Mesendoderm (in vitro differentiated cells): ENCODE measurements at regions not wholly inside any gene's neighbourhood (a gene's known extent, or its start where the extent isn't known, plus 50 kb on each side); places are given as distances from the start of the nearest gene placed in this dataset.
A peak's percentile ranks its signal among the peaks of the same experiment; 100 is the strongest.
"Not testable (repeated sequence)": the region's sequence is repeated elsewhere in the genome, so short reads cannot be mapped to it uniquely, and the experiment has no call there.

Experiments
- DNase-seq: peaks from one replicate; pipeline ENCODE4 v3.0.0; 2013
- H2AK5ac ChIP-seq: 2 replicates; pipeline ENCODE4 v1.6.1; 2013; ENCODE audit warnings: low read length, inconsistent platforms
- H2BK120ac ChIP-seq: 2 replicates; pipeline ENCODE4 v1.6.1; 2013; ENCODE audit warnings: low read depth, mild to moderate bottlenecking, low read length, moderate library complexity, mixed read lengths
- H2BK15ac ChIP-seq: replicated peaks from 2 replicates; pipeline ENCODE4 v1.6.1; 2013; ENCODE audit warnings: low read depth, mild to moderate bottlenecking, moderate library complexity
- H2BK5ac ChIP-seq: 2 replicates; pipeline ENCODE4 v1.6.1; 2013; ENCODE audit warnings: low read length, inconsistent platforms
- H3K18ac ChIP-seq: 2 replicates; pipeline ENCODE4 v1.6.1; 2013; ENCODE audit warnings: mild to moderate bottlenecking, low read length, mixed read lengths
- H3K23ac ChIP-seq: one replicate; pipeline ENCODE4 v1.6.1; 2013; ENCODE audit warnings: low read length
- H3K27ac ChIP-seq: 2 replicates; pipeline ENCODE4 v1.5.1; 2013; ENCODE audit warnings: low read depth, mild to moderate bottlenecking, inconsistent platforms, low read length, moderate library complexity
- H3K27me3 ChIP-seq: 2 replicates; pipeline ENCODE4 v1.6.1; 2013; ENCODE audit warnings: low read length, control low read depth, mild to moderate bottlenecking, inconsistent platforms; ENCODE audit not compliant: insufficient read depth, poor library complexity
- H3K36me3 ChIP-seq: 2 replicates; pipeline ENCODE4 v1.6.1; 2013; ENCODE audit warnings: low read length, inconsistent platforms; ENCODE audit not compliant: control insufficient read depth, insufficient read depth
- H3K4ac ChIP-seq: one replicate; pipeline ENCODE4 v1.6.1; 2013; ENCODE audit warnings: low read depth, mild to moderate bottlenecking, low read length, moderate library complexity
- H3K4me1 ChIP-seq: 2 replicates; pipeline ENCODE4 v1.6.1; 2013; ENCODE audit warnings: low read depth, low read length, inconsistent platforms; ENCODE audit not compliant: control insufficient read depth
- H3K4me2 ChIP-seq: 2 replicates; pipeline ENCODE4 v1.6.1; 2013; ENCODE audit warnings: low read length
- H3K4me3 ChIP-seq: 2 replicates; pipeline ENCODE4 v1.5.1; 2013; ENCODE audit warnings: mild to moderate bottlenecking, low read length
- H3K56ac ChIP-seq: one replicate; pipeline ENCODE4 v1.6.1; 2013; ENCODE audit warnings: low read length
- H3K79me1 ChIP-seq: 2 replicates; pipeline ENCODE4 v1.6.1; 2013; ENCODE audit warnings: low read length, inconsistent platforms
- H3K79me2 ChIP-seq: 2 replicates; pipeline ENCODE4 v1.6.1; 2013; ENCODE audit warnings: mild to moderate bottlenecking, low read length; ENCODE audit not compliant: control insufficient read depth, insufficient read depth
- H3K9ac ChIP-seq: 2 replicates; pipeline ENCODE4 v1.6.1; 2013; ENCODE audit warnings: low read length, inconsistent platforms
- H4K5ac ChIP-seq: one replicate; pipeline ENCODE4 v1.6.1; 2013; ENCODE audit warnings: low read length
- H4K8ac ChIP-seq: one replicate; pipeline ENCODE4 v1.6.1; 2013; ENCODE audit warnings: low read depth, mild to moderate bottlenecking, control low read depth, low read length, moderate library complexity
- WGBS: extraction: QIAGEN DNeasy Blood & Tissue Kit; methylation state at CpG from one replicate; pipeline ENCODE4 v1.1.7; 2013; ENCODE audit warnings: low lambda C conversion rate, missing lambda C conversion rate; ENCODE audit not compliant: insufficient coverage; ENCODE audit errors: extremely low coverage; 5-methylcytosine and 5-hydroxymethylcytosine counted together

DNA sequence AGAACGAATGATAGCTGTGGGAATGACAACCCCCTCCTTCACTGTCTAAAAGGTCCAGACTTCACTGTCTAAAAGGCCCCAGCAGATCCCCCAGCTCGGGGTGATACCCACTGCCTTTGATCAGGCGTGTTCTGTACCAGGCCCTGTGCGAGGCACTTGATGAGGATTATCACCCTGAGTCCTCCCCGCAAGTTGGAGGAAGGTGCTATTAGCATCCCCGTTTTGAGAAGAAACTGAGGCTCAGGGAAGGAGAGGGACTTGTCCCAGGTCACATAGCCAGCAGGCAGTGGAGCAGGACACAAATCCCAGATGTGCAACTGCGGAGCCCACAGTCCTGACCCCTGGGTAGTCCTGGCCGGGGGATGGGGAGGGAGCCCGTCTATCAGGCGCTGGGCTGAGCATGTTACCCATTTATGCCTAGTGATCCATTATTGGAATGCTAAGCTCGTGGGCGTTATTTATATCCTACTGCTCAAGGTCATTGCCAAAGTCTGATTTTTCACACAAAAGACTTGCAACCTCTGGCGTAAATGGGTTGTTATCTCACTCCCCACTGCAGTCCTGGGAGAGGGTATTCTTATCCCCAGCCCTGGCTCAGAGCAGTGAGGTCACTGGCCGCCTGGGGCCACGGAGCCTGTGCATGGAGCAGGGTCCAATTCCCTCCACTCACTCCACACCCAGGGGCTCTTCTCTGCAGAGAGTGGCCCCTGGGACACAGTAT, 722.2 kb downstream of the MATN1 start:
- WGBS, result no CpG with 5 or more reads among the region's 15 CpGs
- peak overlapping the region; percentile 42 for H3K56ac ChIP-seq
- H4K8ac ChIP-seq, result no peak overlapping the region
- no peak overlapping the region for H2BK15ac ChIP-seq
- no peaks in the 10 kb centered on the region for H3K79me2 ChIP-seq
- H2AK5ac ChIP-seq, result no peak overlapping the region
- no peaks in the 10 kb centered on the region for H3K79me1 ChIP-seq
- no peak overlapping the region for H4K5ac ChIP-seq
- no peak overlapping the region for H3K4ac ChIP-seq
- no peak overlapping the region for H3K9ac ChIP-seq
- H3K36me3 ChIP-seq, result no peaks in the 10 kb centered on the region
- H3K4me3 ChIP-seq, result no peak overlapping the region
- peak; percentile 40 for DNase-seq
- no peaks in the 10 kb centered on the region for H3K27me3 ChIP-seq
- H3K4me1 ChIP-seq, result no peaks in the 10 kb centered on the region
- H3K27ac ChIP-seq, result no peak overlapping the region
- no peak overlapping the region for H2BK120ac ChIP-seq
- no peak overlapping the region for H2BK5ac ChIP-seq
- no peak overlapping the region for H3K18ac ChIP-seq
- no peak overlapping the region for H3K4me2 ChIP-seq
- H3K23ac ChIP-seq, result no peak overlapping the region

DNA sequence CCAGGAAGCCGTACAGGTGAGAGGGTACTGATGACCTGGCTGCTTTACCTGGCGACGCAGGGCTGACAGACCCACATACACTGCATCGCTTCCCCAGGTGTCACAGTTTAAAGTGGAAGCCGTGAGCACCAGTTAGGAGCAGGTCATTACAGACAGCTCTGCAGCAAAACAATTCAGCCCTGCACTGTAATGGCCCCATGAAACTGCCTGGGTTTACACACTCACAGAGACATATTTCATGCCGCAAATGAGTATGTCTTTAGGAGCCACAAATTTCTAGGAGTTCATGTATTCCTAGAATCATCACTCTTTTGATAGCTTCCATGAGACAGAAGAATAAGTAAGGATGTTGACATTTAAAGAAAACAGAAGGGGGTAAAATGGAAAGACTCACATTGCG, 723.1 kb downstream of the MATN1 start:
- Histone ChIP-seq H2BK120ac (no peak overlapping the region), H3K27me3 (no peaks in the 10 kb centered on the region), H3K36me3 (no peaks in the 10 kb centered on the region), H3K27ac (no peak overlapping the region), H3K56ac (no peak overlapping the region), H2AK5ac (no peak overlapping the region), H3K79me2 (no peaks in the 10 kb centered on the region), H3K4ac (no peak overlapping the region), H4K5ac (no peak overlapping the region), H3K79me1 (no peaks in the 10 kb centered on the region), H3K4me1 (no peaks in the 10 kb centered on the region), H3K4me2 (no peak overlapping the region), H3K9ac (no peak overlapping the region), H3K4me3 (no peak overlapping the region), H3K23ac (no peak overlapping the region), H2BK15ac (no peak overlapping the region), H2BK5ac (no peak overlapping the region), H3K18ac (no peak overlapping the region), H4K8ac (no peak overlapping the region)
- WGBS, result no CpG with 5 or more reads among the region's 7 CpGs
- no peak for DNase-seq

DNA sequence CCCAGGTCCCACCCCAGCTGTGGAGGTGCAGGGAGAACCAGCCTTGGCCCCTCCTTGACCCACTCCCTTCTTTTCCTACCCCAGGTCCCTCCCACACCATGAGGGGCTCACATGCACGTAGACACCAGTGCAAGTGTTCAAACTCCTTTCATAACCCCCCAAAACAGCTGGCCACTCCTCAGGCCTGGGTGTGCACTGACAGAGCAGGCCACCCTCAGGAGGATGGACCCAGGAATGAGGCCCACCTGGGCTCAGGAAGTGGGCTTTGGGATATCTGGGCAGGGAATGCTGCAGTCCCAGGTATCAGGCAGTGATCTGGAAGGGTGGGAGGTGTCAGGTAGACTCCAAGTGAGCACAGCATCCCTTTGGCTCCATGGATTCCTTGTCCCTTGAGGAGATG, 723.8 kb downstream of the MATN1 start:
- H3K18ac ChIP-seq, result no peak overlapping the region
- no peaks in the 10 kb centered on the region for H3K27me3 ChIP-seq
- H3K4me2 ChIP-seq, result no peak overlapping the region
- H3K23ac ChIP-seq, result no peak overlapping the region
- H3K4me3 ChIP-seq, result no peak overlapping the region
- WGBS, result no CpG with 5 or more reads among the region's 1 CpG
- no peak overlapping the region for H3K56ac ChIP-seq
- no peak overlapping the region for H3K9ac ChIP-seq
- no peak overlapping the region for H2AK5ac ChIP-seq
- H2BK5ac ChIP-seq, result no peak overlapping the region
- no peaks in the 10 kb centered on the region for H3K79me1 ChIP-seq
- H2BK120ac ChIP-seq, result no peak overlapping the region
- H3K4ac ChIP-seq, result no peak overlapping the region
- H3K27ac ChIP-seq, result no peak overlapping the region
- no peak overlapping the region for H4K5ac ChIP-seq
- H3K36me3 ChIP-seq, result no peaks in the 10 kb centered on the region
- no peaks in the 10 kb centered on the region for H3K79me2 ChIP-seq
- no peaks in the 10 kb centered on the region for H3K4me1 ChIP-seq
- H4K8ac ChIP-seq, result no peak overlapping the region
- DNase-seq, result no peak
- no peak overlapping the region for H2BK15ac ChIP-seq

DNA sequence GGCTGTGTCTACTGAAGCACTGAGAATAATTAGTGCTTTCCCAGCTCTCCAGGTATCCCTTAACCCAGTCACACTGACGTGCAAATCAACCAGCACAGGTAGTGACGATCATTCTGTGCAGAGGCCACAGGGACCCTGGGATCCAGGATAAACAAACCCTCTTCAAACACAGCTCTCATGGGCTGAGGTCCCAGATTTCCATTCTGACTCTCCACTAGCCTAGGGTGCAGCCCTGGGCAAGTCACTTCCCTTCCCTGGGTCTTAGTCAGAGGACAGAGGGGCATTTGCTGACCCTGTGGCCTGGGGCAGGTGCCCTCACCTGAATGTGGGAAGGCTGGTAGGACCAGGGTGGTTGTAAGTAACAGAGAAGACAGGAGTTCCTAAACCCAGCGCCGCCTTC, 724.7 kb downstream of the MATN1 start:
- H2BK15ac ChIP-seq, result no peak overlapping the region
- no peak overlapping the region for H3K18ac ChIP-seq
- H4K8ac ChIP-seq, result no peak overlapping the region
- no peak overlapping the region for H3K23ac ChIP-seq
- H3K27me3 ChIP-seq, result no peaks in the 10 kb centered on the region
- no peak overlapping the region for H3K4ac ChIP-seq
- H3K79me1 ChIP-seq, result no peaks in the 10 kb centered on the region
- H3K4me3 ChIP-seq, result no peak overlapping the region
- no peak for DNase-seq
- no peak overlapping the region for H3K27ac ChIP-seq
- no peaks in the 10 kb centered on the region for H3K79me2 ChIP-seq
- no peak overlapping the region for H2BK120ac ChIP-seq
- no peak overlapping the region for H2BK5ac ChIP-seq
- H3K56ac ChIP-seq, result no peak overlapping the region
- WGBS, result no CpG with 5 or more reads among the region's 4 CpGs
- H4K5ac ChIP-seq, result no peak overlapping the region
- H3K9ac ChIP-seq, result no peak overlapping the region
- no peaks in the 10 kb centered on the region for H3K4me1 ChIP-seq
- no peak overlapping the region for H3K4me2 ChIP-seq
- H3K36me3 ChIP-seq, result no peaks in the 10 kb centered on the region
- no peak overlapping the region for H2AK5ac ChIP-seq

DNA sequence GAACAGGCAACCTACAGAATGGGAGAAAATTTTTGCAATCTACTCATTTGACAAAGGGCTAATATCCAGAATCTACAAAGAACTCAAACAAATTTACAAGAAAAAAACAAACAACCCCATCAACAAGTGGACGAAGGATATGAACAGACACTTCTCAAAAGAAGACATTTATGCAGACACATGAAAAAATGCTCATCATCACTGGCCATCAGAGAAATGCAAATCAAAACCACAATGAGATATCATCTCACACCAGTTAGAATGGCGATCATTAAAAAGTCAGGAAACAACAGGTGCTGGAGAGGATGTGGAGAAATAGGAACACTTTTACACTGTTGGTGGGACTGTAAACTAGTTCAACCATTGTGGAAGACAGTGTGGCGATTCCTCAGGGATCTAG, 725.6 kb downstream of the MATN1 start:
- H3K23ac ChIP-seq, H3K56ac ChIP-seq, H3K18ac ChIP-seq, H2BK5ac ChIP-seq, H2BK15ac ChIP-seq, H3K4ac ChIP-seq, H2AK5ac ChIP-seq, H2BK120ac ChIP-seq, H4K5ac ChIP-seq, H3K4me1 ChIP-seq, H3K27ac ChIP-seq, H3K36me3 ChIP-seq, H3K79me2 ChIP-seq, DNase-seq, H3K9ac ChIP-seq, H4K8ac ChIP-seq, H3K27me3 ChIP-seq, H3K4me3 ChIP-seq, H3K79me1 ChIP-seq, H3K4me2 ChIP-seq: not testable (repeated sequence)
- WGBS, result no CpG with 5 or more reads among the region's 3 CpGs

DNA sequence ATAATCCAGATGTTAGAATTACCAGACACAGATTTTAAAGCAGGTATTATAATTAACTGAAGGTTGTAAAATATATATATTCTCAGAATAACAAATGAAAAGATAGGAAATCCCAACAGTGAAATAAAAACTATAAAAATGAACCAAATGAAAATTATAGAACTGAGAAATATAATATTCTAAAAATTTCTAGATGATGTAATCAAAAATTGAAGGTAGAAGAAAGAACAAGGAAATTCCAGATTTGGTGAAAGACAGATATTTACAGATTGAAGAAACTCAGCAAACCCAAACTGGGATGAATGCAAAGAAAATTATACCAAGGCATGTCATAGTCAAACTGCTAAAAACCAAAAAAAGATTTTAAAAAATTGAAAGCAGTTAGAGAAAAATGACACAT, 729.4 kb downstream of the MATN1 start:
- no peak overlapping the region for H3K4me2 ChIP-seq
- H3K79me1 ChIP-seq, result no peaks in the 10 kb centered on the region
- H4K5ac ChIP-seq, result no peak overlapping the region
- H2BK120ac ChIP-seq, result no peak overlapping the region
- H3K4me3 ChIP-seq, result no peak overlapping the region
- no peaks in the 10 kb centered on the region for H3K36me3 ChIP-seq
- H3K23ac ChIP-seq, result no peak overlapping the region
- H3K9ac ChIP-seq, result no peak overlapping the region
- no peak overlapping the region for H3K18ac ChIP-seq
- H4K8ac ChIP-seq, result no peak overlapping the region
- H3K56ac ChIP-seq, result no peak overlapping the region
- H3K79me2 ChIP-seq, result no peaks in the 10 kb centered on the region
- no peak overlapping the region for H3K4ac ChIP-seq
- H3K27ac ChIP-seq, result no peak overlapping the region
- H2AK5ac ChIP-seq, result no peak overlapping the region
- no peak overlapping the region for H2BK15ac ChIP-seq
- H2BK5ac ChIP-seq, result no peak overlapping the region
- no peaks in the 10 kb centered on the region for H3K27me3 ChIP-seq
- H3K4me1 ChIP-seq, result no peaks in the 10 kb centered on the region
- DNase-seq, result no peak
